Right forelimb (tissue), 1 donor: ENCODE measurements at regions not wholly inside any gene's neighbourhood (a gene's known extent, or its start where the extent isn't known, plus 50 kb on each side); places are given as distances from the start of the nearest gene placed in this dataset.
"Not testable (repeated sequence)": the region's sequence is repeated elsewhere in the genome, so short reads cannot be mapped to it uniquely, and the experiment has no call there.

Source experiments
- DNase-seq: peaks from one replicate; pipeline ENCODE4 v3.0.0-alpha.2; 2018

DNA sequence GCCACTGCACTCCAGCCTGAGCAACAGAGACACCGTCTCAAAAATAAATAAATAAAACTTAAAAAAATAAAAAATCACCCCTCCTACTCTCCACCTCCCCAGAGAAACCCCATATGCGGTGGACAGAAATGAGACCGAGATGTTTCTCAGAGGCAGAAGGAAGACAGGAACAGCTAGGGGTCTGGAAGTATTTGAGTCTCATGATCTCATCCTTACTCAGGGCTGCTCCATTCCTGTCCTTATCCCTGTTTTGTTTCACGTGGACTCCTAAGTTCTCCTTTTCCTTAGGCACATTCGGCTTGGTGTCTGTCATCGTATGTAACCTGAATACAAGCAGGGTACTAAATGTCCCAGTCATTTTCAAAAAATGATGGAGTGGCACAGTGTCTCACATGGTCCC, 76.1 kb downstream of the C9orf50 start:
- DNase-seq: no peak

DNA sequence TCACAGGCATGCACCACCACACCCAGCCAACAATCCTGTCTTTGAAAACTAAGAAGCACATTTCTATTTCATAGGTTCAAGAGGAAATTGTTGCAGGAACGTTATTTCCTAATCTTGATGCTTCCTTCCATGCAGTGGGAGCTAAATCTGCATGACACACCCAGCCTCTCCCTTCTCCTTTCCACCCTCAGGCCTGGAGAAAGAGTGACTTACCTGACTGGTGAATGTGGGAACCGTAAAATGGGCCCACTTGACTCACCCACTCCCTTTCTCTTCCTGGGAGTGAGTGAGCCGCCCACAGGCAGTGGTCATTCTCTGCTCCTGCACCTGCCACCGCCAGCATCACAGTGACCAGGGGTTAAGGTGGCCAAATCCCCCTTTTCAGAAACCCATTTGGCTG, 78.2 kb downstream of the C9orf50 start:
- DNase-seq: no peak

DNA sequence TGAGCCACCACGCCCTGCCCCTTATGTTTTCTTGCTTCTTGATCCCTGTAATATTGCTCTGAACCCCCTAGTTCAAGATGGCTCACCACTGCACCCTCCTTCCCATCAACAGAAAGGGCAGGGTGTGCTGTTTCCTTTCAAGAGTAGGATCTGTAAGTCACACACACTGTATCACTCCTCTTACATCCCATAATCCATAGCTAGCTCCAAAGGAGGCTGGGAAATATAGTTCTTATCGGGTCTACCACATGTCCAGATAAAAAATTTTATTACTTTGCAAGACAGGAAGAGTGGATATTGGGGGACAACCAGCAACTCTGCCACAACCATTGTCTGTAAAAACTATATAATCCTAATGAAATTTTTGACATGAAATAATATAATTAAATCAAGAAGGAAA, 79.6 kb downstream of the C9orf50 start:
- no peak for DNase-seq

GRCh38 chr9:129539446-129539845, 81.5 kb downstream of the C9orf50 start:
- no peak for DNase-seq

- DNase-seq: not testable (repeated sequence)
These were observed 89.0 kb downstream of the C9orf50 start for GRCh38 chr9:129531860-129532402.

DNA sequence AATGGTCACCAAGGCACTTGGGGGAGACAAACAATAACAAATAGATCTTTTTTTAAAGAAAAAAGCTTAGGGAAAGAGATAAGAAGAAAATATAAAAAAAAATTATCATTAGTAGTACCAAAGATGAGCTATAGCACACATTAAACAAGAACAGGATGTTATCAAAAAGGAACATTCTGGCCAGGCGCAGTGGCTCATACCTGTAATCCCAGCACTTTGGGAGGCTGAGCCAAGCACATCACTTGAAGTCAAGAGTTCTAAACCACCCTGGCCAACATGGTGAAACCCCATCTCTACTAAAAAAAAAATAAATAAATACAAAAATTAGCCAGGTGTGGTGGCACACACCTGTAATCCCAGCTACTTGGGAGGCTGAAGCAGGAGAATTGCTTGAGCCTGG, 92.9 kb downstream of the C9orf50 start:
- not testable (repeated sequence) for DNase-seq

DNA sequence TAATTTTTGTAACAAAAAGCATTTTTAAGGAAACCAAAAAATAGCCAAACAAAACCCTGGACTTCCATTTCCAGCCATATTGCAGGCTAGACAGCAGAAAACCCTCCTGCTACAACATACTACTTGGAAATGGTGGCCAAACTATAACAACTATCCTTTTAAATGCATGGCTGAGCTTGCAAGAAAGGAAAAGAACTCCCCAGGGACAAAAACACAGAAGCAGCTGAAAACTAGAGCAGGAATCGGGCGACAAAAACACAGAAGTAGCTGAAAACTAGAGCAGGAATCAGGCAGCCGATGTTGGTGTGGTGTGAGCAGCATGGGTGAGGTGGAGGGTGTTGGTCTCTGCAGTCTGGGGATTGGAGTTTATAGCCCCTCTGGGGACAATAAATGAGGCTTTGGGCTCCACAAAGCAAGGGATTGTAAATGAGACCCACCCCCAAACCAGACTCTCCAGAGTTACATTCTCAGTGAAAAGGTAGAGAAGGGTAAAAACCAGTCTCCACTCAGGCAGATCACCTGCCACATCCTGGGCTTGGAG, 95.2 kb downstream of the C9orf50 start:
- no peak for DNase-seq

GRCh38 chr9:129524582-129525270, 96.2 kb downstream of the C9orf50 start:
- DNase-seq: no peak

DNA sequence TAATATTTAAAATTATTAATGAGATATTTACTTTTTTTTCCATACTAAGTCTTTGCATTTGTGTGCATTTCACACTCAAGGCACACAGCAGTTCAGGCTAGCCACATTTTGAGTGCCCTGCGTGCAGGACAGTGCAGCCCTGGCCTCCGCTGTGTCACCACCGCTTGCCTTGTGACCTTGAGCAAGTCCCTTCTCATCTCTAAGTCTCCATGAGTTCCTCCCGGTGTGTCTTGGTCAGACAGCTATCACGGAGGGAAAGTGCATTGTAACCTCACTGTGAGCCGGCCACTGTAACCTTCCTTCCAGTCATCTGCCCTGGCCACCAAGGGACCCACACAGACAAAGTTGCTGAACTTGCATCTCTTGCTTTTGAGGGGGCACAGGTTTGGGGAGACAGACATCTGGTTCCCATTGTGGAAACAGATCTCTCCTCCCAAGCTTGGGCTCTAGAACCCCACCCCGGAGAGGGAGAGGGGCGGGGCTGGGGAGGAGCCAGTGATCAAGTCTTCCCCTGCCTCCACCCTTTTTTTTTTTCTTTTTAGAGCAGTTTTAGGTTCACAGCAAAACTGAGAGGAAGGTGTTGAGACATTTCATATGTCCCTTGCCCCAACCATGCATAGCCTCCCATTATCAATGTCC, 96.8 kb downstream of the C9orf50 start:
- DNase-seq: no peak

GRCh38 chr9:129522351-129522750, 98.5 kb downstream of the C9orf50 start:
- DNase-seq: no peak

DNA sequence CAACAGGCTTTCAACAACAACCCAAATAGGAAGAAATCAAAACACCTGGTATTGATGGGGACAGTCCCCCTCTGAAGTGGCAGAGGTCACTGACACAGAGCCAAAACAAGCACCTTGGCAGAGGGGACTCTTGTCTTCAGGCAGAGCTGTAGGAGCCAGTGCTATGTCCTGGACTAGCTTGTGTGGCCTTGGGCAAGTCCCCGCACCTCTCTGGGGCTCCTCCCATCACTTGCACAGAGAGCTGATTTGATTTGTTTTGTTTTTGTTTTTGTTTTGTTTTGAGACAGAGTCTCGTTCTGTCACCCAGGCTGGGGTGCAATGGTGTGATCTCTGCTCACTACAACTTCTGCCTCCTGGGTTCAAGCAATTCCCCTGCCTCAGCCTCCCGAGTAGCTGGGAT, 100.8 kb downstream of the C9orf50 start:
- no peak for DNase-seq

DNA sequence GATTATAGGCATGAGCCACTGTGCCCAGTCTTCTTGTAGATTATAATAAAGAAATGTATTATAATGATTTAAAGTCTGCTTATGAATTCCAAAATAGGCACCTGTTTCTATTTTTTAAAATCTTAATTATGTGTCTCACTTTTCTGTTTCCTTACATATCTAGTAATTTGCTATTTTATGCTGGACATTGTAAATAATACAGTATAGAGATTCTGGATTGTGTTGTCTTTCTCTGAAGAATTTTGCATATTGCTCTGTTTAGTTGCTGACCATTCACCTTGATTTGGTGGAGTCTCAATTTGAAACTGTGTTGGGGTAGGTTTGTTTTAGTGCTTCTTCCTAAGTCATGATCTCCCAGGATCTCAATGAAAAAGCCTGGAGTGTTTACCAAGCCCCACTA, 102.8 kb downstream of the C9orf50 start:
- no peak for DNase-seq

DNA sequence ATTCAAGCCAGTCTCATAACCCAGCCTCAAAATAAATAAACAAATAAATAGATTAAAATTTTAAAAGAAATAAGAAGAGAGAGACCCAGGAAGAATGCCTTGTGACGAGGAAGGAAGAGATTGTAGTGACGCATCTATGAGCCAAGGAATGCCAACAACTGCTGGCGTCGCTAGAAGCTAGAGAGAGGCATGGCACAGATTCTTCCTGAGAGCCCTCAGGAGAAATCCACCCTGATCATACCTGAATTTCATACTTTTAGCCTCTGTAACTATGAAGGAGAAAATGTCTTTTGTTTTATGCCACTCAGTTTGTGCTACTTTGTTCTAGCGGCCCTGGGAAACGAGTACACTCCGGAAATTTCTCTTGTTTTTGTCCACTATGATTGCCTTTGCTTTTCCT, 103.9 kb downstream of the C9orf50 start:
- no peak for DNase-seq

DNA sequence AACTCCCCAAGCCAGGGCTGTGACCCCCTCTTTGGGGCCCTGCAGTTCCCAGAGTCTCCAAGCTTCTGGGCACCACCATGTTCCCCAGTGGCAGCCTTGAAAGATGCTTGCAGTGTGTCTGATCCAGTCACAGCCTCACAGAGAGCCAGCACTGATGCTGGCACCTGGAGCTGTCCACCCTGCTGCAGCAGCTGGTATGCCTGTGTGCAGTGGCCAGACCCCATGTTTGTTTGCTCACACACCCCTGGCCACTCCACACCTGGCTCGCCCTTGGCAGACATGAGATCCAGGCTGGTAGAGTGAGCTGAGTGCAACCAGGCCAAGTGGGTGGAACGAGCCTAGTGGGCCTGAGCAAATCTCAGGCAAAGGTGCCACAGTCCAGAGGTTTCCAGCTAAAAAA, 106.0 kb downstream of the C9orf50 start:
- no peak for DNase-seq

GRCh38 chr9:129514497-129514867, 106.4 kb downstream of the C9orf50 start:
- no peak for DNase-seq

- DNase-seq: no peak
These were observed 106.9 kb downstream of the C9orf50 start for GRCh38 chr9:129513856-129514496.

DNA sequence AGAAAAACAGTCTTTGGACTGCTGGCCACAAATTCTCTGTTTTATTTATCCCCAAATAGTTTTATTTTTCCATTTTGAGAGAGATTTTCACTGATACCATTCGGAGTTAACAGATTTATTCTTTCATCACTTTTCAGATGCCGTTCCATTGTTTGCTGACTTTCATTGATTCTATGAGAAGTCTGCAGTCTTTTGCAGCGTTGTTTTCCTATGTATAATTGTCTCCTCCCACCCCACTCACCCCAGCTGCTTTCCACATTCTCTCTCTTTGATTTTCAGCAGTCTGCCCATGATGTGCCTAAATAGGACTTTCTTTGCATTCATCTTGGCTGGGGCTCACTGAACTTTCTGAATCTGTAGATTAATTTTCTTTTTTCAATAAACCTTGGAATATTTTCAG, 107.6 kb downstream of the C9orf50 start:
- no peak for DNase-seq

DNA sequence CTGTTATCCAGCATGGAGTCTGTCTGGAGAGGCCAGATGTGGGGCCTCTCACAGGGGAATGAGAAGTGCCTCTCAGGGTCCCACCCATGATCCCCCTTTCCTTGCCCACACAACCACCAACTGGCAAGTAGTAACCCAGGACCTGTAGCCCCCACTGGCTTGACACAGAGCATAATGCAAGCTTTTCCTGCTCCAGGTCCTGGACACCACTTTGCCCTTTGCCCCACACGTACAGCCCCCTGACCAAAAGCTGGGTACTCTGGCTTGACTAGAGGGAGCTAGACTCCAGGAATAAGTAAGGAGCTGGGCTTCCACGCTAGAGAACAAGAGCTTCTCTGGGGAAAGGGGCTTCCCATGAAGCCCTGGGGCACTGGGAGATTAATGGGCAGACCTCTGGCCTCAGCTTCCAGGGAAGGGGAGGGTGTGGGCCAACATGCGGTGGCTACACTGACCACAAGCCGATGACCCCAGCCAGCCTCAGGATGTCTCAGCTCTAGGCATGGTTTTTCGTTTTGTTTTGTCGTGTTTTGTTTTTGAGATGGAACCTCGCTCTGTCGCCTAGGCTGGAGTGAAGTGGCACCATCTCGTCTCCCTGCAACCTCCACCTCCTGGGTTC, 109.5 kb downstream of the C9orf50 start:
- no peak for DNase-seq

GRCh38 chr9:129509533-129509928, 111.4 kb downstream of the C9orf50 start:
- no peak for DNase-seq

GRCh38 chr9:129507805-129508204, 113.1 kb downstream of the C9orf50 start:
- DNase-seq: no peak

GRCh38 chr9:129506892-129507291, 114.0 kb downstream of the C9orf50 start:
- no peak for DNase-seq

GRCh38 chr9:129506041-129506440, 114.9 kb downstream of the C9orf50 start:
- no peak for DNase-seq

DNA sequence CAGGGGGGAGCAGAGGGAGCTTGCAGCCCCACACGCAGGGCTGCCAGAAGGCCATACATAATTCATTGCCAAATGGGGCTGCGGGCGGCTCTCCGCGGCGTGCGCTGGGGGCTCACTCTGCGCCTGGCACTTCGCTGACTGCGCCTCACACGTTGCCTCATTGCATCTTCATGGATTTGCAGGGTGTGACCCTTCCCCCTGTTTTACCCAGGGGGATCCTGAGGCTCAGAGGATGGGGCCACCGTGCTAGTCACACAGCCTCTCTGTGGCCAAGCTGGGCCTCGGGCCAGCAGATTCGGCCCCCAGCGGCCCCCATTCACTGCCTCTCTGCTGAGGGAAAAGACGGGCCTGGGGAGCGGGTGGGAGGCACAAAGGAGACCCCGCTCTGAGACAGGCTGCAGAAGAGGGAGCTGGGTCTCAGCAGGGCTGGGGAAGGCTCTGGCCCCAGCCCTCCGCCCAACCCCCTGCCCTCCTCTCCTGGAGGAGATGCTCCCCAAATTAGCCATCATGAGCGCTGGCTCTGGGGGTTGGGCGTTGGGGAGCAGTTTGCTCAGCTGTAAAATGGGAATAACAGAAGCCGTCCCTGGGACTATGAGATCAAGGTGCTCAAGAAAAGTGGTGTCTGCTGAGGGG, 115.5 kb downstream of the C9orf50 start:
- DNase-seq: no peak
